ENCODE measurements at regions not wholly inside any gene's neighbourhood (a gene's known extent, or its start where the extent isn't known, plus 50 kb on each side); places are given as distances from the start of the nearest gene placed in this dataset.

GRCh38 chr6:164276211-164276610 is 861.7 kb downstream of the QKI start:
- DNase-seq: no peak

DNA sequence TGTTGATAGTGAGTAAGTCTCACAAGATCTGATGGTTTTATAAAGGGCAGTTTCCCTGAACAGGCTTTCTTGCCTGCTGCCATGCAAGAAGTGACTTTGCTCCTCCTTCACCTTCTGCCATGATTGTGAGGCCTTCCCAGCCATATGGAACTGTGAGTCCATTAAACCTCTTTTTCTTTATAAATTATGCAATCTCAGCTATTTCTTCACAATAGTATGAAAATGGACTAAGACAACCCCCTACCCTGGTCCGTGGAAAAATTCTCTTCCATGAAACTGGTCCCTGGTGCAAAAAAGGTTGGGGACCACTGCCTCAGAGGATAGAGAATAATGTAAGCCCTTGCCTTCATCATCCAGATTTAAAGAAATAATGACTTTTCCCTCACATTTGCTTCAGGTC is 861.3 kb downstream of the QKI start:
- no peak for DNase-seq

GRCh38 chr6:164274493-164274892 is 860.0 kb downstream of the QKI start:
- no peak for DNase-seq

DNA sequence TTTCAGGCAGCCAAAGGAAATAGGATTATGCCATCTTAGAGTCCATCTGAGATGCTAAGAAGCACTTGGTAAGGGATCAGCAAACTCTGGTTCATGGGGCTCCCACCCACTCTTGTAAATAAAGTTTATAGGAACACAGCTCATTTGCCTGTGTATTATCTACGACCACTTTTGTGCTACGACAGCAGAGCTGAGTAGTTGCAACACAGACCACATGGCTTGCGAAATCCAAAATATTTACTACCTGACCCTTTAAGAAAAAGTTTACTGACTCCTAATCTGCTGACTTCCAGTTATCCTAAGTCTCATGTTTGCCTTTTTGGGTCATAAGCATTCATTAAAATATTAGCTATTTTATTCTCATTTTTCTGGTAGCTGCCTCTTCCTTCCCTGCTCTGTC is 859.0 kb downstream of the QKI start:
- DNase-seq: no peak

DNA sequence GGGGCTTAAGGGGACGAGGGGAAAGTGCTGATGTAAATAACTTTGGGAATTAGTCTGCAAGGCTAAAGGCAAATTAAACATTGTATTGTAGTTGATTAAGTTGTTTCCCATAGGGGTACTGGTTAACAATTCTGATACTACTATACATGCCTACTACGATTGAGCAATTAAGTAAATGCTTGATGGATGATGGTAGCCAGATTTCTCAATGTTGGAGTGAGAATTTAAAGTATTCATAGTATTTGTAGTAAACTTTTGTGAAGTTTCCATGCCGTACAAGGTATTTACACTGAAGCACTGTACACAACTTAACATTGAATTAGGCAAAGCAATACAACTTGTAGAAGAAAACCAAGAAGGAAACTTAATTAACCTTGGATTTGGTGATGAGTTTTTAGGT is 852.3 kb downstream of the QKI start:
- DNase-seq: no peak

DNA sequence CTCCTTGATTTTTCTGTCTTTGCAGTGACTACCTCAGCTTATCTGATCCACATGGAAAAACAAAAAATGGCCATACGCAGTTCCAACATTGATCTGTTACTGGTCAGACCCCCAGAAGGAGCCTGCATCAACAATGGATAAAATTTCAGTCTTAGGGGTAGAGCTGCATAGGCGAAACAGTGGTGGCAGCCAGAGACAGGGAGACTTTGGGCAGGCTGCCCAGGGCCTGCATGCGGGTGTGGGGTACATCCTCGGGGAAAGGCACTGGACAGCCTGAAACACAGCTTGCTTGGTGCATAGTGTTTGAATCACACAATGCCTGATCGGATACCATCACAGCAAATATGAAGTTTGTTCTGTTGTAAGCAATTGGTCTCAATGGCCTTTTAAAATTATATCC is 847.8 kb downstream of the QKI start:
- DNase-seq: no peak

DNA sequence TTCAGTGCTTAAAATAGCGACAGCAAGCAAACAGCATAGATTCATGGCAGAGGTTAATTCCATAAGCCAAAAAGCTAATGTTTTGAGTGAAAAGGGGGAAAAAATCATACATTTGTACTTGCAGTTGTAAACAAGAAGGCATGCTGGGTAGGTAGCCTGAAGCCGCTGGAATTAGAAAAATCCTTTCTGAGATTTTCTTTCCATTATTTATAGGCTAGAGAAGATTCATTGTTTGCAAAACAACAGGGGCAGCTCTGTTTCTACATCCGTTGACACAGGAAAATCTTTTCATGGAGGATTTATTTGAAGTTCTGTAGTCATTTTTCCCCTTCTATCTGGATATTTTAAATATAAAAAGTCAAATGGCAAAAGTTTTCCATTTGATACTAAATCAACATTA is 843.9 kb downstream of the QKI start:
- no peak for DNase-seq

DNA sequence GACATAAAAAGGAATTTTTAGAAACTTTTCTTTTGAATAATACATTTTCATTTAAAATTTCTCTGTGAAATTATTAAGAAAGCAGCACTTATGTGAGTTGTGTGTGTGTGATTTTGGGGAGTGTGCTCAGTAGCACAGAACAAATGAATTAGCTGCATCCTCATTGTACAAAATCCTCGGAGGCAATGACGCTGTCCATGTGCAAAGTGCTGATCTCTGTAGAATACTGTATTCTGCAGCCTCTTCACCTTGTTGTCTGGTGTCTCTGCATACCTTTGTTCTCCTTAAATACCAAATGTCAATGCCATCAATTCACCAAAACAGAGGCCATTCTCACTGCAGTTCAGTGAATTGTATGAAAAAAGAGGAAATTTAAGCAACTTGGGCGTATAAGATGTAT is 838.4 kb downstream of the QKI start:
- no peak for DNase-seq

- no peak for DNase-seq
Measured at GRCh38 chr6:164252291-164252690, 837.8 kb downstream of the QKI start.

DNA sequence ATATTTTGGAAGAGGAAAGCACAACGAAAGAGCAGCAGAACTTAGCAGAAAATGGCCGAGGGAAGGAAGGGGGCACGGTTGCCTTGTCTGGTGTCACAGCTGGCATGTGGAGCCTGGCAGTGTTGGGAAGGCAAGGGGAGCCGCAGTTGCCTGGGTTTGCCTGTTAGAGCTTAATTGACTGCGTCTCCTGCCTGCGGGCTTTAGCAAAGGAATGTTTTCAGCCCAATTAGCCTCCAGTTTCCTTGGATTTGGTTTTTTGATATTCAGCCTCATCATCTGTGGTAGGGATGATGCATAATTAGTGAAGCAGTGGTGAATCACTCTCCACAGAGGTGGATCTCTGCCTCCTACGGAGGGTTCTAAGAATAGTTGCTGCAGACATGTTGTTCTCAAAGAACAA is 832.6 kb downstream of the QKI start:
- no peak for DNase-seq

- no peak for DNase-seq
Measured at GRCh38 chr6:164246082-164246481, 831.6 kb downstream of the QKI start.

- no peak for DNase-seq
Measured at GRCh38 chr6:164243949-164244348, 829.4 kb downstream of the QKI start.

GRCh38 chr6:164243012-164243610 is 828.6 kb downstream of the QKI start:
- DNase-seq: no peak

GRCh38 chr6:164230804-164231203 is 816.3 kb downstream of the QKI start:
- DNase-seq: no peak

DNA sequence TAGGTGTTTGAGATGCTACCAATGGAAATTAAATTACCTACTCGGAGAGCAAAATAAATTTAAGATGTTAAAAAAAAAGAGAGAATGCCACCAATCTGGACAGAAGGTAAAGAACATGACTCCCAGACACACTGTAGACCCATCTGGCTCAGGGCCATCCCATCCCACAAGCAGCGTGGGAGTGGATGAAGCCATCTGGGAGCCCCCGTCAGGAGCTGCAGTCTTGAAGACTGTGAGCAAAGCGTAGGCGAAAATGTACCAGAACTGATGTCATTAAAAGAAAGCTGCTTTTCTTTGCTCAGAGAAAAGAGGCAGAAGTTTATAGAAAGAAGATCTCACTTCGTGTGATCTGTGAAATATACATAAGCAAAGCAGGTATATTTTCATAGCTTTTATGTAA is 815.7 kb downstream of the QKI start:
- no peak for DNase-seq

DNA sequence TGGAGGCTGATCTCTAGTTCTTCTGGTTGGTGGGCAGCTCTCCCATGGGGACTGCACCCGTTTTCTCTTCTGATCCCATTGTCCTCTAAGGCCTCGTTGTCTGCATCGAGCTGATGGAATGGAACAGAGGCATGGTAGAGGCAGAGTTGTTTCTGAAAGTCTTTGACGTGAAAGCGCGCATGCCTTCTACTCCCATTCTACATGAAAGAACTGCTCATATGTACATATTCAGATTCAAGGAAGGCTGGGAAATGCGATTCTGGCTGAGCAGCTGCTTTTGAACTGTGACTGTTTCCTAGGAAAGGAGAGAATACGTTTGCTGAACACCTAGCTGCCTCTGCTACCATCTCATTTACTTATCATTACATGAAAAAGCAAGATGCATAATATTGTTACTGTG is 815.2 kb downstream of the QKI start:
- no peak for DNase-seq

- DNase-seq: no peak
Measured at GRCh38 chr6:164227952-164228522, 813.5 kb downstream of the QKI start.

GRCh38 chr6:164216839-164217238 is 802.3 kb downstream of the QKI start:
- no peak for DNase-seq

- DNase-seq: no peak
Measured at GRCh38 chr6:164216368-164216767, 801.9 kb downstream of the QKI start.

DNA sequence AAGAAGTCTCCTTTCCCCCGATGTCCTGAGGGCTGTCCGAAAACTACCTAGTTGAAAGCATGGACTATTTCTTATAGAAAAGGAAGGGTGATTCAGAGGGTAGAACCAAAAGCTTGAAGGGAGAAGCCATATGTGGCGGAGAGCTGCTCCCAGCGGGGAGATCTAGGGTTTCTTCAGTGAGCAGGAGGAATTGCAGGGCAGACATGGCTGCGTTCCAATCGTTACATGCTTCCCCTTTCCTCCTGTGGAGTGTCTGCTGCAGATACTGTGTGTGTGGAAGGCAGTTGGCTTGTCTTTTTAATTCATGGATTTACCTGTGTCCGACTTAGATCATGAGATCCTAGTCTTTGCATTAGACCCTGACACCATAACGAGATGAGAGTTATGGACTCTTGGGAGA is 799.5 kb downstream of the QKI start:
- no peak for DNase-seq

GRCh38 chr6:164211254-164211653 is 796.7 kb downstream of the QKI start:
- DNase-seq: no peak

DNA sequence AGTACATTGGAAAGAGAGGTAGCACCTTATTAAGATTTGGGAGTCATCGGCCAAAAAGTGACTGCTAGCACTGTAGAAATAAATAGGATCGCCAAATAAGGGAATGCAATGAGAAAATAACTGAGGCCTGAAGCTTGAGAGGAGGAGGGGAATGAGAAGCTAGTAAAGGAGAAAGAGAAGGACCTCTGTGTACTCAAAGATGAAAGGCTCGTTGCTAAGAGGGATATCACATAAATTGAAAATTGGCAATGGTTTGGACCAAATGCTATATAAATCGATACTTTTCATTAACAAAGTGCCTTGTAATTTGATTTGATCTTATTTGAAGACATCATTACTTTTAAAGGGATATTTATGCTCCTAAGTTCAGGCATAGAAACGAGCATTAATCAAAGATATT is 796.3 kb downstream of the QKI start:
- no peak for DNase-seq

- DNase-seq: no peak
Measured at GRCh38 chr6:164210323-164210722, 795.8 kb downstream of the QKI start.

GRCh38 chr6:164208371-164208770 is 793.9 kb downstream of the QKI start:
- DNase-seq: no peak

- no peak for DNase-seq
Measured at GRCh38 chr6:164206807-164207423, 792.4 kb downstream of the QKI start.

All from activated naive CD4-positive, alpha-beta T cell treated with Interleukin-2 at 50 U/mL for 16 hours (primary cell).